B cell (primary cell): ENCODE measurements at regions not wholly inside any gene's neighbourhood (a gene's known extent, or its start where the extent isn't known, plus 50 kb on each side); places are given as distances from the start of the nearest gene placed in this dataset.

Source experiments
- EZH2 ChIP-seq: IDR thresholded peaks from 2 replicates; pipeline ENCODE4 v1.6.1; 2012; ENCODE audit warnings: borderline replicate concordance, low read depth, mild to moderate bottlenecking, moderate library complexity, low read length; ENCODE audit not compliant: insufficient read depth, poor library complexity, severe bottlenecking
- TF ChIP-seq, protein P1 (sequence below): fragments of 200-600 bp; IDR thresholded peaks from one replicate; pipeline ENCODE4 v1.8.0; 2022; ENCODE audit warnings: antibody characterized with exemption, mild to moderate bottlenecking

DNA sequence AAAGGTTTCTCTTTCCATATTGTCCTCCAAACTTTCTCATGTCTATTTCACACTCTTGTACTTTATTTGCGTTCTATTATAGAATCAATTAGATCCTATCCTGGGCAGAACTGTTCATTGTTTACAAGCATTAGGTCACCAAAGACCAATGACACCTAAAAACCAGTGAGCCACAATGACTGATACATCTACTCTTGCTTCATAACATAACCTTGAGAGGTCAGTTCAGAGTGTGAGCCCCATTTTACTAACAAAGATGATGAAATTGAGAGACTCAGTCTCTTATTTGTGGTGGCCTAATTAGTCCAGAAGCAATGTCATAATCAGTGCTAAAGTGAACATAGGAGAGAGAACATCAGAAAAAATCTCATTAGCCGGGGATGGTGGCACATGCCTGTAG is 248.9 kb upstream of the RBBP8 start:
- TF ChIP-seq, protein P1, sequence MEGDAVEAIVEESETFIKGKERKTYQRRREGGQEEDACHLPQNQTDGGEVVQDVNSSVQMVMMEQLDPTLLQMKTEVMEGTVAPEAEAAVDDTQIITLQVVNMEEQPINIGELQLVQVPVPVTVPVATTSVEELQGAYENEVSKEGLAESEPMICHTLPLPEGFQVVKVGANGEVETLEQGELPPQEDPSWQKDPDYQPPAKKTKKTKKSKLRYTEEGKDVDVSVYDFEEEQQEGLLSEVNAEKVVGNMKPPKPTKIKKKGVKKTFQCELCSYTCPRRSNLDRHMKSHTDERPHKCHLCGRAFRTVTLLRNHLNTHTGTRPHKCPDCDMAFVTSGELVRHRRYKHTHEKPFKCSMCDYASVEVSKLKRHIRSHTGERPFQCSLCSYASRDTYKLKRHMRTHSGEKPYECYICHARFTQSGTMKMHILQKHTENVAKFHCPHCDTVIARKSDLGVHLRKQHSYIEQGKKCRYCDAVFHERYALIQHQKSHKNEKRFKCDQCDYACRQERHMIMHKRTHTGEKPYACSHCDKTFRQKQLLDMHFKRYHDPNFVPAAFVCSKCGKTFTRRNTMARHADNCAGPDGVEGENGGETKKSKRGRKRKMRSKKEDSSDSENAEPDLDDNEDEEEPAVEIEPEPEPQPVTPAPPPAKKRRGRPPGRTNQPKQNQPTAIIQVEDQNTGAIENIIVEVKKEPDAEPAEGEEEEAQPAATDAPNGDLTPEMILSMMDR = no peak
- no peak for TF ChIP-seq EZH2
